HG03135 (cell line): ENCODE measurements at regions not wholly inside any gene's neighbourhood (a gene's known extent, or its start where the extent isn't known, plus 50 kb on each side); places are given as distances from the start of the nearest gene placed in this dataset.

Source experiments
- ATAC-seq: cut with Tn5 transposase; IDR thresholded peaks from one replicate; pipeline ENCODE4 v1.9.1; 2021; ENCODE audit warnings: mild to moderate bottlenecking, moderate library complexity; ENCODE audit not compliant: unreplicated experiment

DNA sequence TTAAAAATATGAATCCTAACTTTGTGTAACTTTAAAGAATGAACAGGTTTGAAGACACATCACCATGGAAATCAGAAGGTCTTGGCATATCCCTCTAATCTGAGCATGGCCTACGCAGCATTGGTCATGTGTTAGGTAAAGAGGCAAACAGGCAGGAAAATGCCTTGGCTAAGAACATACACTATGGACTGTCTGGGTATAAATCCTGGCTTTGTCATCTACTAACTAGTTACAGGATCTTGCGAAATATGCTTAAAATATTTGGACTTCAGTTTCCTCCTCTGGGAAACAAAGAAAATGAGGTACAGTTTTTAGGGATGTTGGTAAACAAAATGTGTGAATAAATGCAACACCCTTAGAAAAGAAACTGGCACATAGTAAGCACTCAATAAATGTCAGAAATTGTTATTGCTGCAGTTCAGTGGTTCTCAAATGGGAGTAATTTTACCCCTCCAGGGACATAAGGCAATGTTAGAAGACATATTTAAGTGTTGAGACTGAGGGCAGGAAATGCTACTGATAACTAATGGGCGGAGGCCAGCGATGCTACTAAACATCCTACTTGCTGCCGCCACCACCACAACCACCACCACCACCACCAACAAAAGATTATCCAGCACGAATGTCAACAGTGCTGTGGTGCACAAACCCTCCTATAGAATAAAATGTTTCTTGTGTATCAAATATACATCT is 770.8 kb upstream of the SOX9 start:
- no peak for ATAC-seq

DNA sequence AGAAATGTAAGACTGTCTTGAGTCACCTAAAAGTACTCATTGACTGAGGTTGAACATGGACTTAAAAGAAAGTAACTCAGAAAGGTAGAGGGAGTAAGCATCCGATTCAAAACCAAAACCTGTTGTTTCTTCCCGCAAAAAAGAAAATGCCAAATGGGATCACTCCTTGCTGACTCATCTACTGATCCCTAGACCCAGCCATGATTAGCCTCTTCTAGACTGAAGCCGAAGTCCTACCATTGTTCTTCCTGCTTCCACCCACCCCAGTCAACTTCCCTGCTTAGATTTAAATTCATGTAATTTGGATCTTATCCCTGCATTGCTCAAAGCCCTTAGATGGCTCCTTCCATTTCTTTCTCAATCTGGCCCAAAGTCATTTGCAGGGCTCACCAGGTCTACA is 760.5 kb upstream of the SOX9 start:
- no peak for ATAC-seq

DNA sequence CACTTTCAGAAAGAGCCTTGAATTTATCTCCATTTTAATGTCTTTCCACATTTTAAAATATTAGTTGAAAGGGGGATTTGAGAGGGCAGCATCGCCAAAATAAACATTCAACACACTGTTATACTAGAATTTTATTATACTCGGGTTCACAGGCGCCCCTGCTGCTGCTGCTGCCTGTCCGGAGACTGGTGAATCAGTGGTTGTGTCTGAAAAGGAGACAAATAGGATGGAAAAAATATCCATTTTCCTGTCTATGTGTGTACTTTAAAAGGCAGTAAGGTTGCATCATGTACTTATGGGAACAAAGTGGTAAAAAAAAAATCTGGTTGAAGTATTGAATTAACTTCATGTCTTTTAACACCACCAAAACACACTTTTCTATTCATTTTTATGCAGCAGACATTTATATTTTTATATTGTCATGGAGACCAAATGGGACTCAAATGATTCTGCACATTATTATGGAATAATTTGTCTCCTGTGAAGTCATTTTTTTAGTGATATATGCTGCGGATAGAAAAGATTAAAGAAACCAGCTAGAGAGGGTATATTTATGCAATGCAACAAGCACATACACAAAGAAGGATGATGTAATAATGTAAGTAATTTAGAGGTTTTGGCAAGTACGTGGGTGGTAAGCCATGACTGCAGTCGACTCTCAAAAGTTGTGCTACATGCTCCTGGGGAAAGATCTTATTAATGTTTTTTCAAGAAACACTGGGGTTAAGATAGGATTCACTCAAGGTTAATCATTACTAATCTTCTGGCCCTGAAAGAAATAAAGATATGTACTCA is 759.0 kb upstream of the SOX9 start:
- ATAC-seq = no peak

DNA sequence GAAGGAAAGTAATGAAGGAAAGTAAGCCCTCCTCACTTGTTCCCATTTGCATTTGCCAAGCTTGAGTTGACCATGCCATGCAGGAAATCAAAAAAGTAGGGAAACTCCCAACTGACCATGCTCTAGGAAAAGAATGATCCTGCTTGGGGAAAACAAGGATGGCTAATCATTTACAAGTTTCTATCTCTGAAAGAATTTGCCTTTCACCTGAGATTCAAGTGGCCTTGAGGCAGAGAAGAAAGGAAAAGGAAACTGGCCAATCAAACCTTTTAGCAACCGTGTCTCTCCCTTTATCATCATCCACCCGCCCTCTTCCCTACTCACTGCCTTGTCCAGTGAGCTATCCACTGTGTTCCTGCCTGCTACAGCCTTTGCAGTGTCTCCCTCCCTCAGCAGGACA is 757.2 kb upstream of the SOX9 start:
- no peak for ATAC-seq

DNA sequence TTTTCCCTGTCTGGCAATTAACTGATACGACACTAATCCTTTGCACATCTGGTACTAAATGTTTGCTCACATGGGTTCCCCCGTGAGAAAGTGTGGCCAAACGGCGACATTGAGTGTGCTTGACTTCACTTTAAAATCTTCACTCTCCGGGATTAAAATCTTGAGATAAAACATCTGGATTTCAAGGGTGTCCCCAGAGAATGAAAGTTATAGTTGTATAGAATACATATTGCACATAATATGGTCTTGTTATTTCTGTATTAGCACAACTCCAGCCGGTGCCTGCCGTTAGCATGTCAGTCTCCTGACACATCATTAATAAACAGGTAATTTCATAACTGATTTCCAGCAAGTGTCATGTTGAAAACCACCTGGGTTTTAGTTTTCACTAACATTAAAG is 749.0 kb upstream of the SOX9 start:
- ATAC-seq = no peak

DNA sequence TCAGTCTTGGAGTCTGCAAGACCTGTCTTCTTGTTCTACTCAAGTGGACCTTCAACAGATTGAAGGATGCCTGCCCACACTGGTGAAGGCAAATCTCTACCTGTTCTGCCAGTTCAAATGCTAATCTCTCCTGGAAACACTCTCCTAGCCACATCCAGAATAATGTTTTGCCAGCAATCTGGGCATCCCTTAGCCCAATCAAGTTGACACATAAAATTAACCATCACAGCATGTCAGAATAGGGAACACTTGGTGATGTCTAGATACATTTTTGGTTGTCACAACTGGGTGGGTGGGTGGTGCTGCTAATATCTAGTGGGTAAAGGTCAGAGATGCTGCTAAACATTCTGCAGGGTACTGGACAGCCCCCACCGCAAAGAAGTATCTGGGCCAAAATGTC is 744.9 kb upstream of the SOX9 start:
- ATAC-seq = no peak

DNA sequence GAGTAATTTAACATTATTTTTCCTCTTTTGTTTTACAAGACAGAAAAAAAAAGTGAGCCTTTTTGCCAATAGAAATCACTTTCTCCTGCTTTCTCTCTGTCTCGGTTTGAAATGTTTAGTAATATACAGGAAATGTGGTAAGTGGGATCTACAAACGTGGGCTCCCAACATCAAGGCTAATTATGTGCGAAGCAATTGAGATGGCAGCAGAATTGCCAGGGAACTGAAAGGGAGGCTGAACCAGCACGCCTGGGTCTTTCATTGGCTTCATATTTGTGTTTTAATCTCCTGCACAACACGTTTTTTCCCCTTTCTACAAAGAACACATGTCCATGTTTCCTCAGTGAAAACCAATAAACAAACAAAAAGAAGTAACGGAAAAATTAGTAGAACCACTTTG is 743.9 kb upstream of the SOX9 start:
- ATAC-seq = no peak

DNA sequence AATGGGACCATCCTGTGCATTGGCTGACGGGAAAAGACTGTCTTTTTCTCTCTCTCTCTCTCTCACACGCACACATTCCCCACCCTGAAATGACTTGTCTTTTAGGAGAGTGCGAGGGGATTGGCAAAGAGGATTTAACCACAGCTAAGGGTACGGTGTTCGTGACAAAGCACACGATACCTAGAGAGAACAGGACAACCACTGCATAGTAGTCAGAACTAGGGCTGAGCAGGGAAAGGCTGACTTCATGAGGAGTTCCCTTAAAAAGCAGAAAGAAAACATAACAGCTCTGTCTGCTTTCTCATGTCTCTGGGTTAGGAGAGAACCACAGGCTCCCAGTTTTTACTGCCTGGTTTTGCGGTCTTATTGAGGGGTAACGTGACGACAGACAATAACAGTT is 742.8 kb upstream of the SOX9 start:
- ATAC-seq = no peak

DNA sequence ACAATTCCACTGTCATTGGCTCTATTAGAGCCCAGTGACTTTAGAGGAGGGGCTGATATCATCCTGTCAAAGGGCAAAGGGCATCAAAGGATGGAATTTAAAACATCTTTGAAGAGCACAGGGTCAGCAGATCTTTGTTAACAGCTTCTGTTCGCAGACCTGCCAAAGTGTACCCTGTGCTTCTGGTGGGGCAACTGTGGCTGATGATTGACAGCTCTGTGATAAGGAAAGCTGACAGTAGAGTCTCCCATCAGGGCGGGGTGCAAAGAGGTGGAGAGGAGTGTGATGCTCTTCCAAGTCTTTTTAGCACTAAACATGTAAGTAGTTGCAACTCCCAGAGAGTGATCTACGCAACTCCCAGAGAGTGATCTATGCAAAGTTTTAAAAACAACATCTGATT is 742.1 kb upstream of the SOX9 start:
- ATAC-seq = no peak

DNA sequence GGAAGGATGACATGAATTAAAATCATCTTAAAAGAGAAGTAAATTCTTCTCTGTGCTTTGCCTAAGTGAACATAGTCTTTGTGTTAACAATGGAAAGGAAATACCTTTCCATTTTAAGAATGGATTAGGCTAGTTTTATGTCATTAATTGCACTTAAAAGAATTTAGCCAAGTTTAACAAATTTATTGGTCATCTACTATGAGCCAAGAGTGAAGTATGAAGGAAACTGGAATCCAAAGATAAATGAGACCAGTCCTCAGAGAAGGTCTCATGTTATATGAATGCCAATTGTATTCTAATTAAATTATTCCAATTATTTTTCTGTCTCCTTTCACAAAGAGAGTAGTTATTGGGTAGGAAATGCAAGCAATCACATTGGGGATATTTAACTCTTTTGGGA is 741.3 kb upstream of the SOX9 start:
- ATAC-seq = no peak

DNA sequence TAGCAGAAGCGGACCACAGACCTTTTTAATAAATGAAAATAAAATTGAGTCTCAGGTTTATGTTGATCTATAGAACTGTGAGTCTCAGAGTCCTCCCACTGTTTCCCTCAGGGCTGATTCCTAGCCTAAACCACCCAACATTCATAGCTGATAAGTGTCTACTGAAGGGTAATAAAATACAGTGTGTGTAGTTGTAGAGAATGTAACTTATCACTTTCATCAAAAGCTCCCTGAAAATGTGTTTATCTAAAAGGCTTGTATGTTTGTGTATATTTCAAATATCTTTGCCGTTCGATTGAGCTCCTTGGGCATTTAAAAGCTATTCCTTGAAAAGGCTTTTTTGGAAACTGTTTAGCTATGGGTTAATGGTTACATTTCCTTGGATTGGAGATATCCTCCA is 740.3 kb upstream of the SOX9 start:
- no peak for ATAC-seq

DNA sequence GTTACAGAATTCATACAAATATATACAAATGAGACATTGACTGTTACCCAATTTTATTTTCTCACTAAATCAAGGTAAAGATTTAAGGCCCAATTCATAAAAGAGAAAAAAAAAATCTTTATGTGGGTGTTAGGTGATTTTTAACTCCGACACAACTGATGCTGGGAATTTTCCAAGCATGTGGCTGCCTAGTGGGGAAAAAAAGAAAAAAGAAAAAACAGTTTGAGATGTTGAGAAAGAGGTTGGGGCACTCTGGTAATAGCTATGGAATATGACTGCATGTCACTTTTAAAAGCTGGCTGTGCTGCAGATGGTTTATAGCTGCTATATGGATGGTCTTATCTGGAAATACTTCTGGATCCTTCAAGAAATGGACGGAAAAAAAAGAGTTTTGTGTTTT is 739.9 kb upstream of the SOX9 start:
- ATAC-seq = no peak

DNA sequence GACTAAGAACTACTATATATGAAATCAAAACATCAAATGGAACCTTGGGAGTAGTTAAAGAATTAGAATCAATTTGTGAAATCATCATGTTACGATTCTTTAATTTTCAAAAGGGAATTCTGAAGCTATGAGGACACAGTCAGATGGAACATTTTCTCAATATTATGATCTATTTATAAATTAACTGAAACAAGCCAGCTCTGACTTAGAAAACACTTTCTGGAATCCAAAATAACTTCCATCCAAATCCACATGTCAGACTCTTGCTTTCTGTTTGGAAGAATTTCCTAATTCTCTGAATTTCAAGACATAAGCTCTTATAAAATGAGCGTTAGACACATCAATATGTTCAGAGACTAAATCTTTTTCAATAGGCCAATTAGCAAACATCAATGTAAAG is 737.7 kb upstream of the SOX9 start:
- ATAC-seq = no peak

DNA sequence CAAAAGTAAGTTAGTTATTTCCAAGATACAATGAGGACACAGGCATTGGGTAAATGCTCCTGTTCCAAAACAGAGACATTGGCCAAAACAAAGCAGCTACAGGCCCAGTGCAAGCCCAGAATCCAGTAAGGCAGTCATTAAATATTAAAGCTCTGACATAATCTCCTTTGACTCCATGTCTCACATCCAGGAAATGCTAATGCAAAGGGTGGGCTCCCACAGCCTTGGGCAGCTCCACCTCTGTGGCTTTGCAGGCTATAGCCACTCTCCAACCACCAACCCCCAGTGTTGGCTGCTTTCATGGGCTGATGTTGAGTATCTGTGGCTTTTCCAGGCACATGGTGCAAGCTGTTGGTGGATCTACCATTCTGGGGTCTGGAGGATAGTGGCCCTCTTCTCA is 733.4 kb upstream of the SOX9 start:
- no peak for ATAC-seq

DNA sequence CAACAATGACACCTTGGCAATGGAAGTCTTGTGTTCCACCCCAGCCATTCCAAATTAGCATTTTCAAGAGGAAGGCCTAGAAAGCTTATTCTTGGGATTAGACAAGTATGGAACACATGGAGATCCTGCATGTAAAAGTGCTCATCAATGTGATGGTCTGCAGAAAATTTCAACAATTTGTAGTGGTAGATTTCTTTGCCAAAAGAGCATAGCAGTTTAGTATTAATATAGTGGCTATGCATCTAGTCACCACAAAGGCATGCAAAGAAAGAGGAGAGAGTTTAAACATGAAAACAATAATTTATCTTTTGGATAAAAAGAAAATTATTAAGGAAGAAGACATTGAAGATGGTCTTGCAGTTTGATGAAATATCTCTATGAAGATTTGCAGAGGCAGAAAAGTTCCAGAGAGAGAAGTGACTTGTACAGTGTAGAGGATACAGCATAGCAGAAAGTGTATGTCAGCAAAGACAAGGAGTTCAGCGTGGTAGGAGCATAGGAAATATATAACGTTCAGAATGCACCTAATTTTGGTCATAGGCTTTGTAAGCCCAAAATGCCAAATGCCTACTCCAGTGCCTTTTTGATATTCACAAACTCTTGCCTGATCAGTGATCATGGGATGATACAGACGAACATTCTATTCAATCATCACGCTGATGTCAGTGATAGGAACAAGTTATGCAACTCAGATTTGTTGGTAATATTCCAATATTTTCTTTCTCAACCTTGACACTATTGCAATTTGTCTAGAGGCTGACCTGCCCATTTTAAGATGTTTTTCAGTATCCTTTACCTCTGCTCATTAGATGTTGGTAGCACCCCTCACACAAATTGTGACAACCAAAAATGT is 727.9 kb upstream of the SOX9 start:
- ATAC-seq = no peak

DNA sequence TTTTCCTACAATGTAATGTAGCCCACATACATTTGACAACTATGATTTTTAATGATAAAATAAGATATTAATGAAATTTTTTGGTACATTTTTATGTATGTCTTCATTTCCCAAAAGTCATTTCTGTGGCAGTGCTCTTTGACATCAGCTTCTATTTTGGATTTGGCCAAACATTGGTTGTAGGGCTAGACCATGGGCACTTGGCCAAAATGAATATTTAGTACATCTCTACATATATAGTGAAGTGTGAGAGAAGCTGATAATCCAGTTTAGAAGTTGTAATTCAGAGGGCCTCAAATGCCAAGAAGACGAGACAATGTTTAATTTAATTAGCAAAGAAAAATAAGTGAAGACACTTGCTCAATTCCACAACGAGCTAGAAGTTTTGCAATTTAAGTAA is 724.9 kb upstream of the SOX9 start:
- ATAC-seq = no peak

DNA sequence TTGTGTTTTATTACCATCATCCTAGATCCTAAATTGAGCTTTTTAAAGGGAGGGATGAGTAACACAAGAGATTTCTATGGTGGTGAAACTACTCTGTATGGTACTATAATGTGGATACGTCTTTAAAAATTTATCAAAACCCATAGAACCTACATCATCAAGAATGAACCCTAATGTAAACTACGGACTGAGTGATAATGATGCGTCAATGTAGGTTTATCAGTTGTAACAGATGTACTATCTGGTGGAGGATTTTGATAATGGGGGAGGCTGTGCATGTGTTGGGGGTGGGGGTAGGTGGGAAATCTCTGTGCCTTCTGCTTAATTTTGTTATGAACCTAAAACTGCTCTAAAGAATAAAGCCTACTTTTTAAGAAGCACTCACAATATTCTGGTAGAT is 724.1 kb upstream of the SOX9 start:
- no peak for ATAC-seq

DNA sequence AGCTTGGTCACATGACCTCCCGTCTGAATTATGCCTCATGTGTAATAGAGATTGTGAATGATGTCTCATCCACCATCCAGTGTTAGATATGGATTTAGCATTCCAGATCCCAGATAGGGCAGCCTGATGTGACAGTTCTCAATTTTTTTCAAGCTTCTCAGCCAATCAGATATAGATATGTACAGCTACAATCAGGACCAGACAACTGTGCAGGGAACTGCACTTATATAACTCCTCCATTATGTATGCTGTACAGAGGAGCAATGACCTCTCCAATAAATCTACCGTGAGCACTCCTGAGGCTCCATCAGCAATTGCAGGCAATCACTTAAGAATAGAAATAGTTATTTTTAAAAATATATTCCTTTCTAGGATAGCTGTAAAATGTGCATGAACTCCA is 722.8 kb upstream of the SOX9 start:
- no peak for ATAC-seq

DNA sequence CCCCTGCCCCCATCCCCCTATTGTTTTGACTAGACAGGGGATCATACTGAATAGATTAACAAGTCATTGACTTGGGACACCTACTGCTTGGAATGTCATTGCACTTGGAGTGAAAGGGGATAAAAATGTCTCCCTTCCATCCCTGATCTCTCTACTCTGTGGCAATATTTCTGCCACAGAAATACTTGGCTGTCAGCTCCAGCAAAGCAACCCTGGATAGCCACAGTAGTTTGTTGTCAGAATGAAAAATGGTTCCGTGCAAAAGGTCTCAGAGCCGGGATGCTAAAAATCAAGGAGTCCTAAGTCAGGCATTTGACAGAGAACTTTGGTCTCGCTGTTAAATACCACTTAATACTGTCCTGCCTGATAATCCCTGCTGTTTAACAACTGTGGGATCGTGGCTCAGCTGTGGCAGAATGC is 722.0 kb upstream of the SOX9 start:
- ATAC-seq = no peak

DNA sequence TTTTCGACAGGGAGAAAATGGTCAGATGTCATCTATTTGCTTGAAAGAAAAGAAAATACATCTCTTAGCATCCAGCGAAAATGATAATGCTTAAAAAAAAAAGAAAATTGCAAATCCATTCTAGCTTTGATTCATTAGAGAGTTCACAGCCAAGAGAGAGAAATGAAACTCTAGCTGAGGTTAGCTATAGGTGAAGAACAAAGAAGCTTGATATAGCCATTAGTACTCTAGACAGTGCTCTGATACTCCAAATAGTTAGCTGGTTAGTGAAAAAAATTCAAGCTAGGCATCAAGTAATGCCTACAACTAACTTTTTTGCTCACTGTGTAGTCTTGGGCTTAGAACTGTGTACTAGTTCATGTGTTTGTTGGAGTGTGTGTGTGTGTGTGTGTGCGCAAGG is 721.6 kb upstream of the SOX9 start:
- no peak for ATAC-seq

DNA sequence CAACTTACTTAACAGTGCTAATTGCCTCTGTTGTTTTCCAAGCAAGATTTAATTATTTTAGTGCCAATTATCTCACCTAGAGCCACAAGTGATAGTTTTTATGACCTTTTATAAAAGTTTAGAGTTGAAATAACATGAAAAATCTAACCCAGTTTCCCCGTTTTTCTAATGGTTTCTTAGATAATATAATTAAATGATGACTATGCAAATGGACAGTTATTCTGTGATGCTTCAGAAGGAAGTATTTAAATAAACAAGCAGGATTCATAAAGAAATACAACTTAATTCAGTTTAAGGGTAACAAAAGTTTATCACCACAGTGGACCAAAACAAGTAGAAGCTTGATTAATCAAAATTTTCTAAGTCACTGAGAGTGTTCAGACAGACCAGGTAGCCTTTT is 721.2 kb upstream of the SOX9 start:
- ATAC-seq = no peak

DNA sequence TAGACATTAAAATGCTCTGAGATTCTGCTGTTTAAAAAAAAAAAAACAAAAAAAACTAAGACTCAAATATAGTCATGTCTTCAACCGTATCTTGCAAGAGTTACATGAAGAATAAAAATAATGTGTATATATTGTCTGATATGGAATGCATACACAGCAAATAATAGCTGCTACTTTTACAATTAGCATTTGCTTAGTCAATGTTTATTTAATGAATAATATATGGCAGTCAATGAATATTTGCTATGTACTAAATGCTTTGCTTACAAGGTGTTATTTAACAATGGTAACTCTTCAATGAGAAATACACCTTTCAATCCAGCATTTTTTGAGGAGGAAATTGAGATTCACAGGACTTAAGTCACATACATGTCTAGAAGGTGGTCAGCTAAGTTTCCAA is 718.8 kb upstream of the SOX9 start:
- ATAC-seq = no peak
